Epithelial cell of esophagus (primary cell): ENCODE measurements at regions not wholly inside any gene's neighbourhood (a gene's known extent, or its start where the extent isn't known, plus 50 kb on each side); places are given as distances from the start of the nearest gene placed in this dataset.
A peak's percentile ranks its signal among the peaks of the same experiment; 100 is the strongest.

ENCODE experiments used
- DNase-seq: peaks from one replicate; pipeline ENCODE4 v3.0.0; 2010; ENCODE audit warnings: low read depth
- H3K4me3 ChIP-seq: 2 replicates; pipeline ENCODE4 v1.5.1; 2011; ENCODE audit warnings: mild to moderate bottlenecking, low read length, control low read depth
- TF ChIP-seq, protein P1 (sequence below): IDR thresholded peaks from 2 replicates; pipeline ENCODE4 v1.5.1; 2011; ENCODE audit warnings: low read depth, mild to moderate bottlenecking, low read length, control low read depth, inconsistent platforms; ENCODE audit not compliant: insufficient read depth; ENCODE audit errors: missing control alignments

DNA sequence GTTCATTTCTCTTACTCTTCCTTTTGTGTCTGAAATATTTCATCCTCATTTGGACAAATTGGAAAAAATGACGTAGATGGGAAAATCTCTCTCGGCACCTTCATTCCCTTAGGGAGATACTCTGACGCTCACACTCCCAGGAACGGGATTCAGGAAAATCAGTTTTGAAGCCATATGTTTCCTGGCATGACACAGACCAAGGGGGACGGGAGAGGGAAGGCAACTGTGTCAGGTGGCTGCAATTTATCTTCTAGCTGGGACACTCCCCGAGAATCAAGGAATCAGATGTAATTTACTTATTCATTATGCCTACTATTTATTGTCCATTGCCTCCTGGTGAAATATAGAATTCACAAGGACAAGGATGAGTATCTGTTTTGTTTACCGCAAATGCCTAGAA is 65.5 kb downstream of the IRX5 start:
- DNase-seq: no peak
- H3K4me3 ChIP-seq: no peak overlapping the region
- TF ChIP-seq, protein P1, sequence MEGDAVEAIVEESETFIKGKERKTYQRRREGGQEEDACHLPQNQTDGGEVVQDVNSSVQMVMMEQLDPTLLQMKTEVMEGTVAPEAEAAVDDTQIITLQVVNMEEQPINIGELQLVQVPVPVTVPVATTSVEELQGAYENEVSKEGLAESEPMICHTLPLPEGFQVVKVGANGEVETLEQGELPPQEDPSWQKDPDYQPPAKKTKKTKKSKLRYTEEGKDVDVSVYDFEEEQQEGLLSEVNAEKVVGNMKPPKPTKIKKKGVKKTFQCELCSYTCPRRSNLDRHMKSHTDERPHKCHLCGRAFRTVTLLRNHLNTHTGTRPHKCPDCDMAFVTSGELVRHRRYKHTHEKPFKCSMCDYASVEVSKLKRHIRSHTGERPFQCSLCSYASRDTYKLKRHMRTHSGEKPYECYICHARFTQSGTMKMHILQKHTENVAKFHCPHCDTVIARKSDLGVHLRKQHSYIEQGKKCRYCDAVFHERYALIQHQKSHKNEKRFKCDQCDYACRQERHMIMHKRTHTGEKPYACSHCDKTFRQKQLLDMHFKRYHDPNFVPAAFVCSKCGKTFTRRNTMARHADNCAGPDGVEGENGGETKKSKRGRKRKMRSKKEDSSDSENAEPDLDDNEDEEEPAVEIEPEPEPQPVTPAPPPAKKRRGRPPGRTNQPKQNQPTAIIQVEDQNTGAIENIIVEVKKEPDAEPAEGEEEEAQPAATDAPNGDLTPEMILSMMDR: no peak

- DNase-seq: no peak
- TF ChIP-seq, protein P1: no peak
- H3K4me3 ChIP-seq: no peak overlapping the region
Measured at GRCh38 chr16:54998834-54999233, 68.2 kb downstream of the IRX5 start.

GRCh38 chr16:54999481-54999880 is 68.8 kb downstream of the IRX5 start:
- H3K4me3 ChIP-seq: no peak overlapping the region

GRCh38 chr16:55000595-55000994 is 69.9 kb downstream of the IRX5 start:
- TF ChIP-seq, protein P1: no peak
- DNase-seq: peak; percentile 43
- no peak overlapping the region for H3K4me3 ChIP-seq

More at GRCh38 chr16:54999481-54999880, 68.8 kb downstream of the IRX5 start:
- TF ChIP-seq, protein P1: no peak
- DNase-seq: no peak

- TF ChIP-seq, protein P1: no peak
- peak; percentile 7 for DNase-seq
- no peak overlapping the region for H3K4me3 ChIP-seq
Measured at GRCh38 chr16:55001931-55002330, 71.3 kb downstream of the IRX5 start.

GRCh38 chr16:55002419-55002818 is 71.8 kb downstream of the IRX5 start:
- H3K4me3 ChIP-seq: no peak overlapping the region
- TF ChIP-seq, protein P1: no peak
- DNase-seq: no peak

GRCh38 chr16:55003306-55003705 is 72.6 kb downstream of the IRX5 start:
- DNase-seq: no peak
- TF ChIP-seq, protein P1: no peak
- no peak overlapping the region for H3K4me3 ChIP-seq
